Astrocyte of the cerebellum (primary cell): ENCODE measurements at regions not wholly inside any gene's neighbourhood (a gene's known extent, or its start where the extent isn't known, plus 50 kb on each side); places are given as distances from the start of the nearest gene placed in this dataset.

ENCODE experiments used
- DNase-seq: peaks from one replicate; pipeline ENCODE4 v3.0.0-alpha.2; 2011; ENCODE audit warnings: low read depth
- H3K4me3 ChIP-seq: 2 replicates; pipeline ENCODE4 v1.5.1; 2011; ENCODE audit warnings: mild to moderate bottlenecking, low read depth, low read length, moderate library complexity
- in situ Hi-C: cut with HindIII; loops from 2 replicates; pipeline ENCODE4 v1.10.0; 2017; ENCODE audit warnings: low sequenced_read_pairs
- TF ChIP-seq, protein P1 (sequence below): IDR thresholded peaks from 2 replicates; pipeline ENCODE4 v1.5.1; 2012; ENCODE audit warnings: low read length, low read depth, moderate library complexity, mild to moderate bottlenecking; ENCODE audit errors: missing control alignments

DNA sequence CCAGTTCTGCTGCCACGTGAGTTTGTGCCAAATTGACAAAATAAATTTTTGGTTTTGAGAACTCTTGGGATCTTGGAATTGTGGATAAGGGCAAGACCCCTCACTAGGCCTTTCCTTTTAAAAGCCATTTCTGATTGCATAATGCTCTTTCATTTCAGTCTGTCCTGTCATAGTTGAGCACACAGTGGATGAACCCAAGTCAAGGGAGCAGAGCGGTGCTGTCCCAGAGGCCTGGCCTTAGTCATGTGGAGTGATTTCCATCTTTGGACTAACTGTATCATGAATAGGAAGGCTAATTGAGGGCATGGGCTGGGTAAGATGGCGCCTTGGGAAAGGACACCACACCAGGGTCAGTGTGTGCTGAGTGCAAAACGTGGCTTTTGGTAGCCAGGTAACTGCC is 304.0 kb downstream of the UACA start:
- no peak for DNase-seq
- TF ChIP-seq, protein P1, sequence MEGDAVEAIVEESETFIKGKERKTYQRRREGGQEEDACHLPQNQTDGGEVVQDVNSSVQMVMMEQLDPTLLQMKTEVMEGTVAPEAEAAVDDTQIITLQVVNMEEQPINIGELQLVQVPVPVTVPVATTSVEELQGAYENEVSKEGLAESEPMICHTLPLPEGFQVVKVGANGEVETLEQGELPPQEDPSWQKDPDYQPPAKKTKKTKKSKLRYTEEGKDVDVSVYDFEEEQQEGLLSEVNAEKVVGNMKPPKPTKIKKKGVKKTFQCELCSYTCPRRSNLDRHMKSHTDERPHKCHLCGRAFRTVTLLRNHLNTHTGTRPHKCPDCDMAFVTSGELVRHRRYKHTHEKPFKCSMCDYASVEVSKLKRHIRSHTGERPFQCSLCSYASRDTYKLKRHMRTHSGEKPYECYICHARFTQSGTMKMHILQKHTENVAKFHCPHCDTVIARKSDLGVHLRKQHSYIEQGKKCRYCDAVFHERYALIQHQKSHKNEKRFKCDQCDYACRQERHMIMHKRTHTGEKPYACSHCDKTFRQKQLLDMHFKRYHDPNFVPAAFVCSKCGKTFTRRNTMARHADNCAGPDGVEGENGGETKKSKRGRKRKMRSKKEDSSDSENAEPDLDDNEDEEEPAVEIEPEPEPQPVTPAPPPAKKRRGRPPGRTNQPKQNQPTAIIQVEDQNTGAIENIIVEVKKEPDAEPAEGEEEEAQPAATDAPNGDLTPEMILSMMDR, result no peak
- in situ Hi-C loops, result no loop called here
- H3K4me3 ChIP-seq, result no peak overlapping the region

DNA sequence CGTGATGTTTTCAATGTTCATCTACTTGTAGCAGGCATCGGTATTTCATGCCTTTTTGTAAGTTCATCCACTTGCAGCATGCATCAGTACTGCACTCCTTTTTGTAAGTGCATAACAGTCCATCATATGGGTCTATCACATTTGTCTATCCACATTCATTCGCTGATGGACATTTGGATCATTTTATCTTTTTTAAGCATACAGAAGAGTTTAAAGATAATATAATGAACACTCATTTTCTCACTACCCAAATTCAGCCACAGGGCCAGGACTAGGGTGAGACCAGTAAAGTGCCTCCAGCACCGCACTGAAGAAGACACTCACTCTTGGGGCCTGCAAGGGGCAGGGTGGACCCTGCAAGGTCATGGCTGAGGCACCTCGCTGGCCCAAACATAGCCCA is 309.6 kb downstream of the UACA start:
- in situ Hi-C loops, result no loop called here
- no peak for DNase-seq
- TF ChIP-seq, protein P1, result no peak
- no peak overlapping the region for H3K4me3 ChIP-seq

DNA sequence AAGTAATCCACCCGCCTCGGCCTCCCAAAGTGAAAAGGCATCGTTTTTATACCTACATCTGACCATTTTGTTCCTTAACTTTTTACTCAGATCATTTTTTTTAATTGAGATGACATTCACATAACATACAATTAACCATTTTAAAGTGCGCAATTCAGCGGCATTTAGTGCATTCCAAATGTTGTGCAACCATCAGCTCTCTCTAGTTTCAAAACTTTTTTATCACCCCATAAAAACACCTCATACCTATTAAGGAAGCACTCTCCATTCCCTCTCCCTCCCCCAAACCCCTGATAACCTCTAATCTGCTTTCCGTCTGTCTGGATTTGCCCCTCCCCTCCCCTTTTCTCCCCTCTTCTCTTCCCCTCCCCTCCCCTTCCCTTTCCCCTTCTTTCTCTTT is 310.1 kb downstream of the UACA start:
- TF ChIP-seq, protein P1, result no peak
- H3K4me3 ChIP-seq, result no peak overlapping the region
- in situ Hi-C loops, result no loop called here
- DNase-seq, result no peak

DNA sequence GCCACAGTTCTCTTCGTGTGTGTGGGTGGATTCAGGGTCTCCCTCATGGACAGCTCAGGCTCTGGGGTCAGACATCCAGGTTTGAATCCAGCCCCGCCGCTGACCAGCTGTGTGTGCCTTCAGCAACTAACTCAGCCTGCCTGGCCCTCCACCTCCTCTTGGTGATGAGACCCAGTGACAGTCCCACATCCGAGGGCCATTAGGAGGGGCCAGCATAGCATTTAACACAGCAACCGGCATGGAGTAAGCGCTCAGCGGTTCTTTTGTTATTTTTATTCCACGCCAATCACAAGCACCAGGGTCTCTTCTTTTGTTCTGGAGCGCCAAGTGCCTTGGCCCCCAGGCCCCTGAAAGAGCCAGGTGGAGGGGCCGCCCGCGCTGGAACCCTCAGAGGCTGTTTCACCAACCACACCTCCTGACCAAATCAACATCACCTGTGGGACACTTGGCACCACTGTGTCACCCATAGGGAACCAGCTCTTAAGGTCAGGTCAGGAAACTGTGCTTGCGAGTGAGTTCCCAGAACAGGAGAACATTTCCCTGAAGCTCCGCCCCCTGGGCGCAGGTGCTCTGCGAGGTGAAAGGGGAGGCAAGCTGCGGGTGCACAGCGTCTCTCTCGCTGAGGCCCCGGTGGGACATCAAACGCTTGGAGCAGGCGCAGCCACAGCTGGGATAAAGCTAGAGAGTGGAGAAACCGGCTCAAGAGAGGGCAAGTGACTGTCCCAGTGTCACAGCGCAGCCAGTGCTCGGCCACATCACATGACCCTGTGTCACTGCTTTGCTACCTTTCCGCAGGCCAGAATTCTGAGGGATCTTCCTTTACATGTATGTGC is 311.3 kb downstream of the UACA start:
- no peak overlapping the region for H3K4me3 ChIP-seq
- DNase-seq, result no peak
- TF ChIP-seq, protein P1, result no peak
- in situ Hi-C loops, result no loop called here

DNA sequence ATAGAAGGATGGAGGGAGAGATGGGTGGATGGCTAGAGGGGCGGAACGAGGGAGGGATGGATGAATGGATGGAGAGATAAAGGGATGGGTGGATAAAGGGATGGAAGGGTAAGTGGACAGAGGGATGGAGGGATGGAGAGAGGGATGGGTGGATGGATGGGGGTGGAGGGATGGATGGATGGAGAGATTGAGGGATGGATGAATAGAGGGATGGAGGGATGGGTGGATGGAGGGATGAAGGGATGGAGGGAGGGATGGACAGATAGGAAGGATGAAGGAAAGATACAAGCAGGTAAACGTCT is 313.3 kb downstream of the UACA start:
- in situ Hi-C loops, result no loop called here
- no peak overlapping the region for H3K4me3 ChIP-seq
- TF ChIP-seq, protein P1, result no peak
- DNase-seq, result no peak

DNA sequence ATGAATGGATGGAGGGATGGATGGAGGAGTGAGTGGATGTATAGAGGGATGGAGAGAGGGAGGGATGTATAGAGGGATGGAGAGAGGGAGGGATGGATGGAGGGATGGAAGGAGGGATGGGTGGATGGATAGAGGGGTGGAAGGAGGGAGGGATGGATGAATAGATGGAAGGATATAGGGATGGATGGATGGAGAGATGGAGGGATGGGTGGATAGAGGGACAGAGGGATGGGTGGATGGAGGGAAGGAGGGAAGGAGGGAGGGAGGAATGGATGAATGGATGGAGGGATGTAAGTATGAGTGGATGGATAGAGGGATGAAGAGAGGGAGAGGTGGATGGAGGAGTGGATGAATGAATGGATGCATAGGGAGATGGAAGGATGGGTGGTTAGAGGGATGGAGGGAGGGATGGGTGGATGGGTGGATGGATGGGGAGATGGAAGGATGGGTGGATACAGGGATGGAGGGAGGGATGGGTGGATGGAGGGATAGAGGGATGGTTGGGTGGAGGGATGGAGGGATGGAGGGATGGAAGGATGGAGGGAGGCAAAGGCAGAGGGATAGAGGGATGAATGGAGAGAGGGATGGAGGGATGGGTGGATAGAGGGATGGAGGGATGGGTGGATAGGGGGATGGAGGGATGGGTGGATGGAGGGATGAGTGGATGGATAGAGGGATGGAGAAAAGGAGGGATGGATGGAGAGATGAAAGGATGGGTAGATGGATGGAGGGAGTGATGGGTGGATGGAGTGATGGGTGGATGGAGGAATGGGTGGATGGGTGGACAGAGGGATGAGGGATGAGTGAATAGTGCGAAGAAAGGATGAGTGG is 313.8 kb downstream of the UACA start:
- TF ChIP-seq, protein P1, result no peak
- no peak for DNase-seq
- in situ Hi-C loops, result no loop called here
- H3K4me3 ChIP-seq, result no peak overlapping the region
